ENCODE measurements at regions not wholly inside any gene's neighbourhood (a gene's known extent, or its start where the extent isn't known, plus 50 kb on each side); places are given as distances from the start of the nearest gene placed in this dataset.

DNA sequence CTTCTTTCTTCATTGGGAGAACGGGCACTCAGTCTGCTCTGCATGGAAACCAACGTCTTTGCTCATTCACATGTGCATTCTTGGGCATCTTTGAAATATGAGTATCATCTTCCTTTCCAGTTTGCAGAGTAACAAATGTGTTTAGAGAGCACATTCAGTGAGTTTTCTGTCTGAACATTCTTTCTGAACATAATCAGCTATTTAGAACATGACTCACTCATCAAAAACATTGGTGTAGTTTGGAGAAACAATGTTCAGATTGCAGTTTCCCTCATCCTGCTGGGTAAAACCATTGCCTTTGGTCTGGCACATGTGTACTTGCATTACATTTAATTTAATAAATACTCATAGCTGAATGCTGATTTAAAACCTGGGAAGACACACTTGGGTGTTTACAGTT, 81.5 kb upstream of the F9 start:
- TF ChIP-seq, protein P1, sequence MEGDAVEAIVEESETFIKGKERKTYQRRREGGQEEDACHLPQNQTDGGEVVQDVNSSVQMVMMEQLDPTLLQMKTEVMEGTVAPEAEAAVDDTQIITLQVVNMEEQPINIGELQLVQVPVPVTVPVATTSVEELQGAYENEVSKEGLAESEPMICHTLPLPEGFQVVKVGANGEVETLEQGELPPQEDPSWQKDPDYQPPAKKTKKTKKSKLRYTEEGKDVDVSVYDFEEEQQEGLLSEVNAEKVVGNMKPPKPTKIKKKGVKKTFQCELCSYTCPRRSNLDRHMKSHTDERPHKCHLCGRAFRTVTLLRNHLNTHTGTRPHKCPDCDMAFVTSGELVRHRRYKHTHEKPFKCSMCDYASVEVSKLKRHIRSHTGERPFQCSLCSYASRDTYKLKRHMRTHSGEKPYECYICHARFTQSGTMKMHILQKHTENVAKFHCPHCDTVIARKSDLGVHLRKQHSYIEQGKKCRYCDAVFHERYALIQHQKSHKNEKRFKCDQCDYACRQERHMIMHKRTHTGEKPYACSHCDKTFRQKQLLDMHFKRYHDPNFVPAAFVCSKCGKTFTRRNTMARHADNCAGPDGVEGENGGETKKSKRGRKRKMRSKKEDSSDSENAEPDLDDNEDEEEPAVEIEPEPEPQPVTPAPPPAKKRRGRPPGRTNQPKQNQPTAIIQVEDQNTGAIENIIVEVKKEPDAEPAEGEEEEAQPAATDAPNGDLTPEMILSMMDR (IDR thresholded peaks at IDR 0.05) = no peak
- TF ChIP-seq EZH2 (IDR thresholded peaks at IDR 0.05; ENCODE audit: borderline replicate concordance, insufficient read depth, low read depth, low read length, poor library complexity, severe bottlenecking) = no peak
